ENCODE measurements at regions not wholly inside any gene's neighbourhood (a gene's known extent, or its start where the extent isn't known, plus 50 kb on each side); places are given as distances from the start of the nearest gene placed in this dataset.
"Not testable (repeated sequence)": the region's sequence is repeated elsewhere in the genome, so short reads cannot be mapped to it uniquely, and the experiment has no call there.

DNA sequence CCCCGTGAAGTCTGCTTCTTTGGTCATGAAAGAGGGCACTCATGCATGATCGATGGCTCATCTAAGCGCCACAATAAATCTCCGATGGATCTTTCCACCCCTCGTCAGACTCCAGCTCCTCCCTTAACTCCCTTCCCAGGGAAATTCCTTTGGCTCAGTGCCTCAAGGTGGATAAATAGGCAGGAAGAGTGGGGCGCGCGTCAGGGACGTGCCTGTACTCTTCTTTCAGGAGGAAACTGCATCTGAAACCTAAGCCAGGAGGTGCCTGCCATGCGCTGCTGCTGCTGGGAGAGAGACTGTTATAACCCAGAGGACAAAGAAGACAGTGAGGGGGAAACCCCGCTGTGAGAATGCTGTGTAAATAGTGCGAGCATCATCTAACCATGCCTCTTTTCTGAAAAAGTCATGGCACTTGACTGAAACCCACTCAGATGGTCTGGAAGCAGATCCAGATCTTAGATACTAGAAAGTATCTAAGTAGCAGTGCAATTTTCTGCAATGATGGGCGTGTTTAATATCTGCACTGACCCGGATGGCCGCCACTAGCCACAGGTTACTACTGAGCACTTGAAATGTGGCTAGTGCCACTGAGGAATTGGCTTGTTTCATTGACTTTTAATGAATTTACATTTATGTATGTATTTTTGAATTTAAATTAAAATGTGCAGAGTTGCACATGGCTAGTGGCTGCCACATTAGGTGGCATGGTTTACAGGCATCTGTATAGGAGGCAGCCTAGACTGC is 120.3 kb upstream of the BASP1 start:
- H3K4me3 ChIP-seq: no peak overlapping the region
- no peaks in the 10 kb centered on the region for H3K36me3 ChIP-seq
- no peak overlapping the region for H3K27ac ChIP-seq
- DNase-seq (ENCODE audit: low spot score): no peak
- TF ChIP-seq, protein P1, sequence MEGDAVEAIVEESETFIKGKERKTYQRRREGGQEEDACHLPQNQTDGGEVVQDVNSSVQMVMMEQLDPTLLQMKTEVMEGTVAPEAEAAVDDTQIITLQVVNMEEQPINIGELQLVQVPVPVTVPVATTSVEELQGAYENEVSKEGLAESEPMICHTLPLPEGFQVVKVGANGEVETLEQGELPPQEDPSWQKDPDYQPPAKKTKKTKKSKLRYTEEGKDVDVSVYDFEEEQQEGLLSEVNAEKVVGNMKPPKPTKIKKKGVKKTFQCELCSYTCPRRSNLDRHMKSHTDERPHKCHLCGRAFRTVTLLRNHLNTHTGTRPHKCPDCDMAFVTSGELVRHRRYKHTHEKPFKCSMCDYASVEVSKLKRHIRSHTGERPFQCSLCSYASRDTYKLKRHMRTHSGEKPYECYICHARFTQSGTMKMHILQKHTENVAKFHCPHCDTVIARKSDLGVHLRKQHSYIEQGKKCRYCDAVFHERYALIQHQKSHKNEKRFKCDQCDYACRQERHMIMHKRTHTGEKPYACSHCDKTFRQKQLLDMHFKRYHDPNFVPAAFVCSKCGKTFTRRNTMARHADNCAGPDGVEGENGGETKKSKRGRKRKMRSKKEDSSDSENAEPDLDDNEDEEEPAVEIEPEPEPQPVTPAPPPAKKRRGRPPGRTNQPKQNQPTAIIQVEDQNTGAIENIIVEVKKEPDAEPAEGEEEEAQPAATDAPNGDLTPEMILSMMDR (IDR thresholded peaks at IDR 0.05): no peak
- H3K27me3 ChIP-seq: no peaks in the 10 kb centered on the region
- H3K9me3 ChIP-seq: no peaks in the 10 kb centered on the region
- H3K4me1 ChIP-seq: no peaks in the 10 kb centered on the region

GRCh38 chr5:17099946-17100345 is 117.5 kb upstream of the BASP1 start:
- no peak overlapping the region for H3K4me3 ChIP-seq
- TF ChIP-seq, protein P1 (IDR thresholded peaks at IDR 0.05): no peak
- no peaks in the 10 kb centered on the region for H3K9me3 ChIP-seq
- H3K27me3 ChIP-seq: no peaks in the 10 kb centered on the region
- no peaks in the 10 kb centered on the region for H3K4me1 ChIP-seq
- no peak overlapping the region for H3K27ac ChIP-seq
- DNase-seq (ENCODE audit: low spot score): no peak
- no peaks in the 10 kb centered on the region for H3K36me3 ChIP-seq

DNA sequence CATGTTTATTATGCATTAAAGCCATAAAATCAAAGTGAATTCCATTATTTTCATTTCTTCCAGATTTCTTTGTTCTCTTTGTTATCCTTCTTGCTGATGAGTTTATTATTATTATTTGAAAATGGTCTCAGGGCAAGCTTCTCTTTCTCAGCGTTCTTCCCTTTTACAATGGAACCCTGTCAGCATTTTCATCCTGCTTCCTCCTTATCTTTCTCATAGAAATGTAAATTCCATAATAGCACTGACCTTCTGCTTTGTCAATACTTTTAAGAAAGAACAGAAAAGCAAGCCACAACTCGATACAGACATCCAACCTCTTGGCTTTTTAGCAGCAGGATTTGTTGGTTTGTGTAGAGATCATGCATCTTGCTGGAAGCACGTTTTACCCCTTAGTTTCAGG is 114.0 kb upstream of the BASP1 start:
- no peak for DNase-seq (ENCODE audit: low spot score)
- TF ChIP-seq, protein P1 (IDR thresholded peaks at IDR 0.05): no peak
- Histone ChIP-seq H3K4me1 (no peaks in the 10 kb centered on the region), H3K4me3 (no peak overlapping the region), H3K27ac (no peak overlapping the region), H3K36me3 (no peaks in the 10 kb centered on the region), H3K27me3 (no peaks in the 10 kb centered on the region), H3K9me3 (no peaks in the 10 kb centered on the region)

GRCh38 chr5:17105744-17106418 is 111.5 kb upstream of the BASP1 start:
- Histone ChIP-seq H3K4me3 (no peak overlapping the region), H3K27me3 (no peaks in the 10 kb centered on the region), H3K4me1 (no peaks in the 10 kb centered on the region), H3K36me3 (no peaks in the 10 kb centered on the region), H3K27ac (no peak overlapping the region), H3K9me3 (no peaks in the 10 kb centered on the region)
- TF ChIP-seq, protein P1 (IDR thresholded peaks at IDR 0.05): no peak
- no peak for DNase-seq (ENCODE audit: low spot score)

DNA sequence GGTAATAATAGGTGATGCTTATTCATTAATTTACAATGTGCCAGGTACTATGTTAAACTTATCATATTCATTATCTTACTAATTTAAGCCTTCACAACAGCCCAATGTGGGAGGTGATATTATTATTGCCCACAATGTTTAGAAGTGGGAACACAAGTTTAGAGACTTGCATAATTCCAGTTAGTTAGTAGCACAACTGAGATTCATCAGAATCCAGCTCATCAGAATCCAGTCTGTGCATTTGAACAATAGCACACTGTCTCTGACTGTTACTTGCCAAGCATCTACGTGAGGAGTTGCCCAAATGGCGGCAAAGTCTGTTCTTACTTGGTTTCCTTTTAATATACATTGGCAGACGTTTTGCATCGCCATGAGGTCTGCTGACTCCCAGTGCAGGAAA is 110.9 kb upstream of the BASP1 start:
- Histone ChIP-seq H3K9me3 (no peaks in the 10 kb centered on the region), H3K36me3 (no peaks in the 10 kb centered on the region), H3K27me3 (no peaks in the 10 kb centered on the region), H3K27ac (no peak overlapping the region), H3K4me3 (no peak overlapping the region), H3K4me1 (no peaks in the 10 kb centered on the region)
- no peak for DNase-seq (ENCODE audit: low spot score)
- TF ChIP-seq, protein P1 (IDR thresholded peaks at IDR 0.05): no peak

DNA sequence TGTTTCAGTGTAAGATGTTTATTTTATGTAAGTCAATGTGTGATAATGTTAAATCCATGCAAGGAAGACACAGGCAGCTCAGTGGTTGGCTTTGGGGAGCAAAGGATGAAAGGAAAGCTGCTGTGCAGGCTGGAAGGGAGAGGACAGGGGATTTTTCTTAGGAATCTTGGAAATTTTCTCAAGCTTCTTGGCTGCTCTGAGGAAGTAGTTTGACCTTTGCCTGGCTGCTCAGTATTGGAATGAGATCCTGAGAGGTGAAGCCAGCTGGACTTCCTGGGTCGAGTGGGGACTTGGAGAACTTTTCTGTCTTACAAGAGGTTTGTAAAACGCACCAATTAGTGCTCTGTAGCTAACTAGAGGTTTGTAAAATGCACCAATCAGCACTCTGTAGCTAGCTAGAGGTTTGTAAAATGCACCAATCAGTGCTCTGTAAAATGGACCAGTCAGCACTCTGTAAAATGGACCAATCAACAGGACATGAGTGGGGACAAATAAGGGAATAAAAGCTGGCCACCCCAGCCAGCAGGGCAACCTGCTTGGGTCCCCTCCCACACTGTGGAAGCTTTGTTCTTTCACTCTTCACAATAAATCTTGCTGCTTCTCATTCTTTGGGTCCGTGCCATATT is 105.2 kb upstream of the BASP1 start:
- not testable (repeated sequence) for DNase-seq (ENCODE audit: low spot score); H3K27ac ChIP-seq; H3K9me3 ChIP-seq; H3K27me3 ChIP-seq; H3K4me1 ChIP-seq; H3K4me3 ChIP-seq; H3K36me3 ChIP-seq

All from right atrium auricular region (tissue), 2 donors.